K562 (cell line): ENCODE measurements at regions not wholly inside any gene's neighbourhood (a gene's known extent, or its start where the extent isn't known, plus 50 kb on each side); places are given as distances from the start of the nearest gene placed in this dataset.

Experiments used
- ATAC-seq: fragments of 200-7000 bp; cut with Tn5 transposase; 3 replicates; pipeline ENCODE4 v1.9.1; 2020; ENCODE audit warnings: moderate library complexity
- BruUV-seq: library from RNA; stranded (reverse); fragments of 400-500 nt; replicated peaks from 2 replicates; lab custom pipeline; 2021; lab: Mats Ljungman, UMichigan
- CTCF ChIA-PET: fragments of 300-600 bp; formaldehyde crosslinking; extraction: SDS; loops from one replicate; lab custom pipeline; 2021; ENCODE audit warnings: low intra/inter-chr PET ratio; lab: Yijun Ruan, JAX
- POLR2A ChIA-PET: fragments of 300-600, 350-650 bp; sonication (Branson Sonifier 250); formaldehyde crosslinking; extraction: SDS; loops from one replicate; lab custom pipeline; 2021; ENCODE audit warnings: antibody characterized with exemption, inconsistent platforms; lab: Yijun Ruan, JAX
- DNase-seq, 4 experiments: peaks; one replicate each; pipeline versions ENCODE4 v3.0.0 to v3.0.0-alpha.2; 2011 to 2018; ENCODE audit warnings: low spot score in 3 of 4, mixed read lengths in 3 of 4; ENCODE audit errors: extremely low read depth in 1 of 4
- FAIRE-seq: peaks from 2 replicates; lab custom pipeline; 2011; peaks lifted over from hg19 to GRCh38; lab: Jason Lieb, UNC
- H2AFZ ChIP-seq: 2 replicates; pipeline ENCODE4 v1.6.0; 2011; ENCODE audit warnings: low read depth, low read length, control low read depth, inconsistent platforms
- H3K27ac ChIP-seq: fragments of 200-600 bp; 3 replicates; pipeline ENCODE4 v1.8.0; 2011; ENCODE audit warnings: low read depth, mild to moderate bottlenecking, control low read depth, inconsistent platforms, low read length, moderate library complexity, mixed read lengths; ENCODE audit errors: extremely low read depth
- H3K27me3 ChIP-seq, 2 experiments: fragments of 300-600 bp in 1 of 2; 2 replicates in 1 of 2; 3 replicates in 1 of 2; pipeline versions ENCODE4 v1.6.0 to v1.8.0; 2011; ENCODE audit warnings: inconsistent platforms in 2 of 2, low read length in 2 of 2, mild to moderate bottlenecking in 1 of 2, mixed read lengths in 1 of 2, moderate library complexity in 1 of 2; ENCODE audit not compliant: control insufficient read depth in 2 of 2, insufficient read depth in 2 of 2
- H3K36me3 ChIP-seq: fragments of 300-600 bp; 3 replicates; pipeline ENCODE4 v1.8.0; 2011; ENCODE audit warnings: mild to moderate bottlenecking, low read length, inconsistent platforms; ENCODE audit not compliant: control insufficient read depth, insufficient read depth
- H3K4me1 ChIP-seq, 2 experiments: fragments of 200-600 bp in 1 of 2; replicated peaks in 1 of 2; 2 replicates in 1 of 2; 3 replicates in 1 of 2; pipeline versions ENCODE4 v1.5.1 to v1.8.0; 2011; ENCODE audit warnings: inconsistent platforms in 2 of 2, low read length in 2 of 2, mild to moderate bottlenecking in 1 of 2, mixed read lengths in 1 of 2, moderate library complexity in 1 of 2; ENCODE audit not compliant: control insufficient read depth in 2 of 2, insufficient read depth in 2 of 2
- H3K4me2 ChIP-seq: 2 replicates; pipeline ENCODE4 v1.6.1; 2011; ENCODE audit warnings: low read length, control low read depth, inconsistent platforms, mixed read lengths; ENCODE audit not compliant: insufficient read depth
- H3K4me3 ChIP-seq: fragments of 200-600 bp; sonication (generic), shearing (Covaris generic); 2 replicates; pipeline ENCODE4 v1.5.1; 2016; ENCODE audit warnings: control low read depth, inconsistent platforms
- H3K79me2 ChIP-seq: fragments of 200-600 bp; 3 replicates; pipeline ENCODE4 v1.8.0; 2011; ENCODE audit warnings: low read length, inconsistent platforms; ENCODE audit not compliant: control insufficient read depth, insufficient read depth
- H3K9ac ChIP-seq, 2 experiments: 2 replicates each; pipeline versions ENCODE4 v1.6.0 to v1.6.1; 2011; ENCODE audit warnings: low read depth in 2 of 2, low read length in 2 of 2, control low read depth in 1 of 2, inconsistent platforms in 1 of 2, mild to moderate bottlenecking in 1 of 2, mixed read lengths in 1 of 2; ENCODE audit not compliant: insufficient read depth in 1 of 2
- H3K9me1 ChIP-seq: one replicate; pipeline ENCODE4 v1.6.0; 2011; ENCODE audit warnings: inconsistent platforms, mild to moderate bottlenecking, low read length, moderate library complexity; ENCODE audit not compliant: control insufficient read depth, insufficient read depth
- H3K9me3 ChIP-seq: replicated peaks from 2 replicates; pipeline ENCODE4 v1.5.1; 2011; ENCODE audit warnings: low read depth, low read length, inconsistent platforms; ENCODE audit not compliant: control insufficient read depth, insufficient read depth
- H4K20me1 ChIP-seq: replicated peaks from 2 replicates; pipeline ENCODE4 v1.6.1; 2011; ENCODE audit warnings: low read length, inconsistent platforms, mixed read lengths; ENCODE audit not compliant: control insufficient read depth, insufficient read depth
- ARID3B ChIP-seq: fragments of 250-450 bp; sonication (Bioruptor Pico); IDR thresholded peaks from 2 replicates; pipeline ENCODE4 v1.4.0; 2020; ENCODE audit warnings: borderline replicate concordance
- ATF1 ChIP-seq, 2 experiments: fragments of 450-650 bp in 1 of 2; IDR thresholded peaks; 2 replicates each; pipeline ENCODE4 v1.6.1; 2016; ENCODE audit warnings: missing compliant biosample characterization in 1 of 2, missing genetic modification characterization in 1 of 2
- DLX4 ChIP-seq: fragments of 250-450 bp; sonication (Bioruptor Pico); IDR thresholded peaks from 2 replicates; pipeline ENCODE4 v1.6.1; 2021; ENCODE audit warnings: mild to moderate bottlenecking
- IRF9 ChIP-seq: fragments of 450-650 bp; IDR thresholded peaks from 2 replicates; pipeline ENCODE4 v1.6.1; 2016; ENCODE audit warnings: missing biosample characterization, missing genetic modification characterization
- MCM7 ChIP-seq, 2 experiments: fragments of 450-650 bp; IDR thresholded peaks; 2 replicates each; pipeline ENCODE4 v1.6.1; 2016 to 2018
- PYGO2 ChIP-seq: fragments of 450-650 bp; IDR thresholded peaks from 2 replicates; pipeline ENCODE4 v1.6.1; 2016; ENCODE audit warnings: mild to moderate bottlenecking, missing genetic modification characterization, moderate library complexity, missing compliant biosample characterization
- SIN3B ChIP-seq: fragments of 450-650 bp; IDR thresholded peaks from 2 replicates; pipeline ENCODE4 v1.6.1; 2017; ENCODE audit warnings: low read depth, mild to moderate bottlenecking, moderate library complexity
- ZBTB2 ChIP-seq: fragments of 450-650 bp; IDR thresholded peaks from 2 replicates; pipeline ENCODE4 v1.6.1; 2016; ENCODE audit warnings: antibody characterized with exemption
- ZNF175 ChIP-seq: fragments of 200-800 bp; sonication (Bioruptor generic); IDR thresholded peaks from 2 replicates; pipeline ENCODE4 v1.6.1; 2016; ENCODE audit warnings: low read depth, mild to moderate bottlenecking, missing genetic modification characterization, missing compliant biosample characterization
- WGBS: fragments of 100-300 bp; shearing (Covaris generic); methylation state at CpG from one replicate; pipeline ENCODE4 v1.1.6; 2016; ENCODE audit warnings: low coverage, mixed read lengths; ENCODE audit not compliant: insufficient coverage; ENCODE audit errors: missing lambda C conversion rate; 5-methylcytosine and 5-hydroxymethylcytosine counted together
- in situ Hi-C: fragments of 300-500 bp; cut with MboI; formaldehyde crosslinking; loops from 4 replicates; pipeline ENCODE4 v1.15.0; 2018; ENCODE audit warnings: inconsistent platforms, mixed read lengths
- intact Hi-C: fragments of 100-400 bp; cut with micrococcal nuclease; formaldehyde crosslinking; loops from 2 replicates; pipeline ENCODE4 v1.14.2; 2022

- no peak for TF ChIP-seq ARID3B (CRISPR knock-in tag)
- no peak for TF ChIP-seq SIN3B
- no peak for TF ChIP-seq ZBTB2
Observed at GRCh38 chrX:13938051-13938828, 91.5 kb downstream of the GEMIN8 start (continued).

- FAIRE-seq (no peak), DNase-seq (no peak), ATAC-seq (no peak)
- H3K4me3 ChIP-seq: no peak overlapping the region
- no peaks in the 10 kb centered on the region for H4K20me1 ChIP-seq
- no peak overlapping the region for H3K4me2 ChIP-seq
- 9% methylated on average over 26 of the region's 27 CpGs for WGBS
- H3K27ac ChIP-seq: no peak overlapping the region
- no peaks in the 10 kb centered on the region for H3K9me3 ChIP-seq
- peaks cover 8 to 21% of the 10 kb centered on the region in 2 experiments; a peak in 3 of 5 replicates for H3K27me3 ChIP-seq
- H3K36me3 ChIP-seq: no peaks in the 10 kb centered on the region
- H3K4me1 ChIP-seq: peaks cover 0 to 9% of the 10 kb centered on the region in 2 experiments; a peak in 1 of 5 replicates
- ChIA-PET POLR2A (no interaction called here), CTCF (no interaction called here)
- intact Hi-C loops (no loop called here), in situ Hi-C loops (no loop called here)
- no peak overlapping the region for H2AFZ ChIP-seq
- H3K9me1 ChIP-seq: no peaks in the 10 kb centered on the region
- BruUV-seq: no TSS peak
- no peak overlapping the region for H3K9ac ChIP-seq
- H3K79me2 ChIP-seq: no peaks in the 10 kb centered on the region
- no peak for TF ChIP-seq MCM7 (IDR thresholded peaks at IDR 0.05)
- TF ChIP-seq ATF1 (CRISPR knock-in tag; IDR thresholded peaks at IDR 0.05): no peak
- no peak for TF ChIP-seq ATF1 (tag; IDR thresholded peaks at IDR 0.05)
- no peak for TF ChIP-seq ZNF175 (CRISPR knock-in tag)
- no peak for TF ChIP-seq PYGO2 (tag)
- no peak for TF ChIP-seq DLX4 (CRISPR knock-in tag)
- TF ChIP-seq IRF9 (tag): no peak
Observed at GRCh38 chrX:13937370-13938050, 92.2 kb downstream of the GEMIN8 start.
